Hepatic stellate cell (primary cell): ENCODE measurements at regions not wholly inside any gene's neighbourhood (a gene's known extent, or its start where the extent isn't known, plus 50 kb on each side); places are given as distances from the start of the nearest gene placed in this dataset.
"Not testable (repeated sequence)": the region's sequence is repeated elsewhere in the genome, so short reads cannot be mapped to it uniquely, and the experiment has no call there.

ENCODE experiments used
- DNase-seq: peaks from one replicate; pipeline ENCODE4 v3.0.0; 2011; ENCODE audit warnings: low spot score

- DNase-seq, result no peak
These were observed 105.8 kb upstream of the PDHA1 start for GRCh38 chrX:19237901-19238300.

- DNase-seq, result no peak
These were observed 100.3 kb upstream of the PDHA1 start for GRCh38 chrX:19243431-19243830.

- DNase-seq, result not testable (repeated sequence)
These were observed 98.8 kb upstream of the PDHA1 start for GRCh38 chrX:19244921-19245320.

- no peak for DNase-seq
These were observed 97.9 kb upstream of the PDHA1 start for GRCh38 chrX:19245711-19246269.

- no peak for DNase-seq
These were observed 86.7 kb upstream of the PDHA1 start for GRCh38 chrX:19256986-19257385.

GRCh38 chrX:19261026-19261425 lies 82.7 kb upstream of the PDHA1 start:
- not testable (repeated sequence) for DNase-seq

GRCh38 chrX:19270727-19271126 lies 73.0 kb upstream of the PDHA1 start:
- DNase-seq, result no peak

GRCh38 chrX:19272452-19272851 lies 71.3 kb upstream of the PDHA1 start:
- DNase-seq, result no peak

- no peak for DNase-seq
These were observed 63.1 kb upstream of the PDHA1 start for GRCh38 chrX:19280636-19281035.

GRCh38 chrX:19281256-19281655 lies 62.5 kb upstream of the PDHA1 start:
- no peak for DNase-seq

- DNase-seq, result no peak
These were observed 60.0 kb upstream of the PDHA1 start for GRCh38 chrX:19283597-19284339.

- no peak for DNase-seq
These were observed 57.9 kb upstream of the PDHA1 start for GRCh38 chrX:19285857-19286256.

- no peak for DNase-seq
These were observed 52.6 kb upstream of the PDHA1 start for GRCh38 chrX:19291086-19291485.

- no peak for DNase-seq
These were observed 50.0 kb upstream of the PDHA1 start for GRCh38 chrX:19293606-19294325.
